Muscle layer of colon (tissue), 2 donors: ENCODE measurements at regions not wholly inside any gene's neighbourhood (a gene's known extent, or its start where the extent isn't known, plus 50 kb on each side); places are given as distances from the start of the nearest gene placed in this dataset.

Source experiments
- H3K27ac ChIP-seq: one replicate; pipeline ENCODE4 v1.7.0; 2013; ENCODE audit warnings: low read depth, mild to moderate bottlenecking, low read length, moderate library complexity
- H3K27me3 ChIP-seq, 2 donors: one replicate each; pipeline ENCODE4 v1.7.0; 2013; ENCODE audit warnings: low read length in 2 of 2, mild to moderate bottlenecking in 2 of 2; ENCODE audit not compliant: insufficient read depth in 2 of 2, control insufficient read depth in 1 of 2
- H3K36me3 ChIP-seq: one replicate; pipeline ENCODE4 v1.7.0; 2013; ENCODE audit warnings: mild to moderate bottlenecking, low read length; ENCODE audit not compliant: insufficient read depth
- H3K4me1 ChIP-seq: one replicate; pipeline ENCODE4 v1.7.0; 2013; ENCODE audit warnings: mild to moderate bottlenecking, low read length; ENCODE audit not compliant: insufficient read depth
- H3K4me3 ChIP-seq, 2 donors: one replicate each; pipeline ENCODE4 v1.7.0; 2013; ENCODE audit warnings: low read length in 2 of 2, low read depth in 1 of 2, mild to moderate bottlenecking in 1 of 2, moderate library complexity in 1 of 2
- H3K9ac ChIP-seq: one replicate; pipeline ENCODE4 v1.7.0; 2013; ENCODE audit warnings: low read length
- H3K9me3 ChIP-seq: one replicate; pipeline ENCODE4 v1.7.0; 2013; ENCODE audit warnings: mild to moderate bottlenecking, low read length
- donor health status: abdominal sarcoma.
- donor health status: Adenocarcinoma of cecum.

- no peak overlapping the region for H3K4me3 ChIP-seq
- H3K36me3 ChIP-seq, result no peaks in the 10 kb centered on the region
- no peaks in the 10 kb centered on the region for H3K27me3 ChIP-seq
These were observed 340.3 kb downstream of the EPHA7 start for GRCh38 chr6:93079061-93079460.

GRCh38 chr6:93073811-93074210 lies 345.5 kb downstream of the EPHA7 start:
- Histone ChIP-seq H3K27me3 (no peaks in the 10 kb centered on the region), H3K36me3 (no peaks in the 10 kb centered on the region), H3K4me1 (no peaks in the 10 kb centered on the region), H3K9ac (no peak overlapping the region), H3K4me3 (no peak overlapping the region), H3K27ac (no peak overlapping the region), H3K9me3 (no peaks in the 10 kb centered on the region)

More at GRCh38 chr6:93079061-93079460, 340.3 kb downstream of the EPHA7 start:
- H3K9me3 ChIP-seq, result no peaks in the 10 kb centered on the region
- H3K4me1 ChIP-seq, result no peaks in the 10 kb centered on the region
- no peak overlapping the region for H3K9ac ChIP-seq
- no peak overlapping the region for H3K27ac ChIP-seq

GRCh38 chr6:93069856-93070255 lies 349.5 kb downstream of the EPHA7 start:
- no peak overlapping the region for H3K4me3 ChIP-seq
- H3K36me3 ChIP-seq, result no peaks in the 10 kb centered on the region
- no peaks in the 10 kb centered on the region for H3K27me3 ChIP-seq
- H3K27ac ChIP-seq, result no peak overlapping the region
- no peaks in the 10 kb centered on the region for H3K9me3 ChIP-seq
- no peak overlapping the region for H3K9ac ChIP-seq
- no peaks in the 10 kb centered on the region for H3K4me1 ChIP-seq

GRCh38 chr6:93059911-93060310 lies 359.4 kb downstream of the EPHA7 start:
- Histone ChIP-seq H3K27ac (no peak overlapping the region), H3K9ac (no peak overlapping the region), H3K36me3 (no peaks in the 10 kb centered on the region), H3K27me3 (no peaks in the 10 kb centered on the region), H3K4me3 (no peak overlapping the region), H3K9me3 (no peaks in the 10 kb centered on the region), H3K4me1 (no peaks in the 10 kb centered on the region)

GRCh38 chr6:93057584-93057983 lies 361.8 kb downstream of the EPHA7 start:
- H3K36me3 ChIP-seq, result no peaks in the 10 kb centered on the region
- H3K4me3 ChIP-seq, result no peak overlapping the region
- H3K4me1 ChIP-seq, result no peaks in the 10 kb centered on the region
- H3K27ac ChIP-seq, result no peak overlapping the region
- no peak overlapping the region for H3K9ac ChIP-seq
- no peaks in the 10 kb centered on the region for H3K9me3 ChIP-seq
- H3K27me3 ChIP-seq, result no peaks in the 10 kb centered on the region

- H3K4me3 ChIP-seq, result no peak overlapping the region
- no peaks in the 10 kb centered on the region for H3K4me1 ChIP-seq
- no peaks in the 10 kb centered on the region for H3K9me3 ChIP-seq
- H3K27me3 ChIP-seq, result no peaks in the 10 kb centered on the region
- no peak overlapping the region for H3K27ac ChIP-seq
- no peaks in the 10 kb centered on the region for H3K36me3 ChIP-seq
- no peak overlapping the region for H3K9ac ChIP-seq
These were observed 371.0 kb downstream of the EPHA7 start for GRCh38 chr6:93048381-93048780.

- Histone ChIP-seq H3K9ac (no peak overlapping the region), H3K4me3 (no peak overlapping the region), H3K36me3 (no peaks in the 10 kb centered on the region), H3K4me1 (no peaks in the 10 kb centered on the region), H3K27ac (no peak overlapping the region), H3K9me3 (no peaks in the 10 kb centered on the region), H3K27me3 (no peaks in the 10 kb centered on the region)
These were observed 372.3 kb downstream of the EPHA7 start for GRCh38 chr6:93047033-93047432.

- Histone ChIP-seq H3K4me3 (no peak overlapping the region), H3K36me3 (no peaks in the 10 kb centered on the region), H3K9me3 (no peaks in the 10 kb centered on the region), H3K27ac (no peak overlapping the region), H3K4me1 (no peaks in the 10 kb centered on the region), H3K27me3 (no peaks in the 10 kb centered on the region), H3K9ac (no peak overlapping the region)
These were observed 374.2 kb downstream of the EPHA7 start for GRCh38 chr6:93045156-93045555.

- no peaks in the 10 kb centered on the region for H3K36me3 ChIP-seq
- H3K27ac ChIP-seq, result no peak overlapping the region
- no peaks in the 10 kb centered on the region for H3K27me3 ChIP-seq
- no peaks in the 10 kb centered on the region for H3K9me3 ChIP-seq
- H3K4me3 ChIP-seq, result no peak overlapping the region
- no peak overlapping the region for H3K9ac ChIP-seq
- H3K4me1 ChIP-seq, result no peaks in the 10 kb centered on the region
These were observed 379.0 kb downstream of the EPHA7 start for GRCh38 chr6:93040375-93040774.

- Histone ChIP-seq H3K4me1 (no peaks in the 10 kb centered on the region), H3K27ac (no peak overlapping the region), H3K9ac (no peak overlapping the region), H3K36me3 (no peaks in the 10 kb centered on the region), H3K9me3 (no peaks in the 10 kb centered on the region), H3K4me3 (no peak overlapping the region), H3K27me3 (no peaks in the 10 kb centered on the region)
These were observed 382.5 kb downstream of the EPHA7 start for GRCh38 chr6:93036835-93037234.

GRCh38 chr6:93035756-93036155 lies 383.6 kb downstream of the EPHA7 start:
- H3K36me3 ChIP-seq, result no peaks in the 10 kb centered on the region
- no peak overlapping the region for H3K4me3 ChIP-seq
- no peak overlapping the region for H3K9ac ChIP-seq
- H3K27me3 ChIP-seq, result no peaks in the 10 kb centered on the region
- no peak overlapping the region for H3K27ac ChIP-seq
- H3K9me3 ChIP-seq, result no peaks in the 10 kb centered on the region
- H3K4me1 ChIP-seq, result no peaks in the 10 kb centered on the region

GRCh38 chr6:93021235-93021915 lies 398.0 kb downstream of the EPHA7 start:
- H3K9ac ChIP-seq, result no peak overlapping the region
- no peak overlapping the region for H3K27ac ChIP-seq
- H3K27me3 ChIP-seq, result no peaks in the 10 kb centered on the region
- no peak overlapping the region for H3K4me3 ChIP-seq
- H3K4me1 ChIP-seq, result no peaks in the 10 kb centered on the region
- no peaks in the 10 kb centered on the region for H3K9me3 ChIP-seq
- no peaks in the 10 kb centered on the region for H3K36me3 ChIP-seq
